Thoracic aorta (tissue), 2 donors: ENCODE measurements at regions not wholly inside any gene's neighbourhood (a gene's known extent, or its start where the extent isn't known, plus 50 kb on each side); places are given as distances from the start of the nearest gene placed in this dataset.
"Not testable (repeated sequence)": the region's sequence is repeated elsewhere in the genome, so short reads cannot be mapped to it uniquely, and the experiment has no call there.

Source experiments
- ATAC-seq: fragments of 150-250 bp; one replicate; pipeline ENCODE4 v1.8.0; 2017; ENCODE audit warnings: low read depth; ENCODE audit not compliant: insufficient number of reproducible peaks, low FRiP score
- DNase-seq: peaks from one replicate; pipeline ENCODE4 v3.0.0-alpha.2; 2020; ENCODE audit warnings: low spot score
- H3K27ac ChIP-seq, 2 donors: fragments of 200-600 bp; sonication (generic); 1 replicate in 1 of 2; 2 replicates in 1 of 2; pipeline ENCODE4 v1.5.1; 2016; ENCODE audit warnings: mild to moderate bottlenecking in 2 of 2, moderate library complexity in 2 of 2
- H3K27me3 ChIP-seq: fragments of 200-600 bp; sonication (generic); replicated peaks from 2 replicates; pipeline ENCODE4 v1.6.0; 2016; ENCODE audit warnings: mild to moderate bottlenecking; ENCODE audit not compliant: insufficient read depth
- H3K36me3 ChIP-seq: fragments of 200-600 bp; sonication (generic); one replicate; pipeline ENCODE4 v1.5.1; 2016
- H3K4me1 ChIP-seq, 2 donors: fragments of 200-600 bp; sonication (generic); 1 replicate in 1 of 2; 2 replicates in 1 of 2; pipeline versions ENCODE4 v1.5.1 to v1.6.0; 2016; ENCODE audit warnings: low read depth in 2 of 2, mild to moderate bottlenecking in 1 of 2; ENCODE audit not compliant: control insufficient read depth in 1 of 2
- H3K4me3 ChIP-seq: fragments of 200-600 bp; sonication (generic); 2 replicates; pipeline ENCODE4 v1.5.1; 2016; ENCODE audit warnings: mild to moderate bottlenecking
- H3K9me3 ChIP-seq: fragments of 200-600 bp; sonication (generic); 2 replicates; pipeline ENCODE4 v1.5.1; 2016
- TF ChIP-seq, protein P1 (sequence below): fragments of 200-600 bp; sonication (generic); IDR thresholded peaks from one replicate; pipeline ENCODE4 v1.5.1; 2019; ENCODE audit warnings: antibody characterized with exemption

GRCh38 chr12:91256411-91256810, 73.8 kb upstream of the DCN start:
- DNase-seq (no peak), ATAC-seq (no peak)
- H3K36me3 ChIP-seq: no peaks in the 10 kb centered on the region
- TF ChIP-seq, protein P1, sequence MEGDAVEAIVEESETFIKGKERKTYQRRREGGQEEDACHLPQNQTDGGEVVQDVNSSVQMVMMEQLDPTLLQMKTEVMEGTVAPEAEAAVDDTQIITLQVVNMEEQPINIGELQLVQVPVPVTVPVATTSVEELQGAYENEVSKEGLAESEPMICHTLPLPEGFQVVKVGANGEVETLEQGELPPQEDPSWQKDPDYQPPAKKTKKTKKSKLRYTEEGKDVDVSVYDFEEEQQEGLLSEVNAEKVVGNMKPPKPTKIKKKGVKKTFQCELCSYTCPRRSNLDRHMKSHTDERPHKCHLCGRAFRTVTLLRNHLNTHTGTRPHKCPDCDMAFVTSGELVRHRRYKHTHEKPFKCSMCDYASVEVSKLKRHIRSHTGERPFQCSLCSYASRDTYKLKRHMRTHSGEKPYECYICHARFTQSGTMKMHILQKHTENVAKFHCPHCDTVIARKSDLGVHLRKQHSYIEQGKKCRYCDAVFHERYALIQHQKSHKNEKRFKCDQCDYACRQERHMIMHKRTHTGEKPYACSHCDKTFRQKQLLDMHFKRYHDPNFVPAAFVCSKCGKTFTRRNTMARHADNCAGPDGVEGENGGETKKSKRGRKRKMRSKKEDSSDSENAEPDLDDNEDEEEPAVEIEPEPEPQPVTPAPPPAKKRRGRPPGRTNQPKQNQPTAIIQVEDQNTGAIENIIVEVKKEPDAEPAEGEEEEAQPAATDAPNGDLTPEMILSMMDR: no peak
- no peak overlapping the region for H3K4me3 ChIP-seq
- no peaks in the 10 kb centered on the region for H3K27me3 ChIP-seq
- H3K4me1 ChIP-seq: no peaks in the 10 kb centered on the region
- no peaks in the 10 kb centered on the region for H3K9me3 ChIP-seq
- H3K27ac ChIP-seq: no peak overlapping the region

DNA sequence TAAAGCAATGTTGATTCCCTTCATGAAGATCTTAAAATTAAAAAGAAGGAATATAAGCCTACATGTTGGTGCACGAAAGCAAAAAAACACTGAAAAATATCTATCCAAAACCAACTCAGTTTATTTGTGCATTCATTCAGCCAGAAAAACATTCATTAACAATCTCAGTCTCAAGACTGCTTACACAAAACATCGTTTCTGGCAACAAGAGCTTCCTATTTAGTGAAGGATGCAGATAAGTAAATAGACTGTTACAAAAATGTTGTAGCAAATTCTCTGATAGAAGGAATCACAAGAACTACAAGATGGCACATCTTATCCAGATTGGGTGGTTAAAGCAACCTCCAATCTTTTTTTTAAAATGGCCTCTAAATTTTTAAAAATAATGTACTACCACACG, 69.7 kb upstream of the DCN start:
- no peaks in the 10 kb centered on the region for H3K36me3 ChIP-seq
- DNase-seq (no peak), ATAC-seq (no peak)
- H3K27me3 ChIP-seq: no peaks in the 10 kb centered on the region
- H3K9me3 ChIP-seq: no peaks in the 10 kb centered on the region
- no peaks in the 10 kb centered on the region for H3K4me1 ChIP-seq
- no peak overlapping the region for H3K4me3 ChIP-seq
- no peak overlapping the region for H3K27ac ChIP-seq
- TF ChIP-seq, protein P1: no peak

DNA sequence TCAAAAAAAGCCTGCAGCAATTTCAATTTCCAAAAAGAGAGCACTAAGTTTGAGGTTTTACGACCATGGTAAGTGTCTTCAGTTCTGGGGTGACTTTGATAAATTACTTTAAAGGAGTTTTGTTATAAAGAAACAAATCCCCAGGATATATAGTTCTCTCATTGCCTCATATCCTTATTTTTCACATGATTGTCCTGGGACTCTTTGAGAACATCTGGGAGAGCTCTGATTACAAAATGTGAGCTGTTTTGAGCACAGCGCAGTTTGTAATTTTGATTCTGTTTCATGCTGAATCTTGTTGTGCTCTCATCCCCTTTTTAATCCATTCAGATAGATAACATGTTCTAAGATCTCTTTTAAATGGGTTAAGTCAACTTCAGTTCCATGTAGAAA, 67.7 kb upstream of the DCN start:
- no peaks in the 10 kb centered on the region for H3K4me1 ChIP-seq
- no peak overlapping the region for H3K4me3 ChIP-seq
- TF ChIP-seq, protein P1: no peak
- H3K27me3 ChIP-seq: no peaks in the 10 kb centered on the region
- no peak overlapping the region for H3K27ac ChIP-seq
- no peak for ATAC-seq
- no peaks in the 10 kb centered on the region for H3K9me3 ChIP-seq
- no peaks in the 10 kb centered on the region for H3K36me3 ChIP-seq
- no peak for DNase-seq

DNA sequence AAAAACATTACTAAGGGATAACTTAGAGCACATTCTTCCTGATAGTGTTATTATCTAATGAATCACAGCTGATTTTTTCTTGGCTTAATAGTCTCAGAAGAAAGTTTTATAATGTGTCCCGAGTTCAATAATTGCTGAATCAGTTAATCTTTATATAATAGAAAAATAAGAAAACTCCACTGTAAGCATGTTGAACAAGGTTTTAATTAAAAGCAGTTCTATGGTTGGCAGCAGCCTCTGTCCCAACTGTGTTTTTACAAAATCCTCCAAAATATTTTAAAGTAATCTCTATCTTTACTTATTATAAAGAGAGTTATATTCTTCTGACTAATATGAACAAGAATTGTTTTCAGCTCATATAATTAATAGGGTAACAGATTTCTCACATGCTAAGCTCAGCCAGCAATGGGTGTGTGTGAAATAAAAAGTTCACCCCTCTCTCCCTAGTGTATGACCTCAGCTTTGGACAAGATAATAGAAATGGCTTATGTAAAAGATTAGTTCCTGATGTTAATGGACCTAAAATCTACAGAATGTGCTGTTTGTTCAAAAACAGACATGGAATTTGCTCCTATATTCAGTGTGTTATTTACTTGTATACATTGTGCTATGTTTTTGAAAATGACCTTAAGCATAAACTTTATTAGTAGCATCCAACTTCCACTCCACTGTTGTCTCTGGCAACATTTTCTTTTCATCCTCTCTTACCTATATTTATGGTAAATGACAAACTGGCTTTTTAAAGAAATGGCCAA, 67.1 kb upstream of the DCN start:
- no peak overlapping the region for H3K4me3 ChIP-seq
- H3K27ac ChIP-seq: no peak overlapping the region
- no peak for DNase-seq
- TF ChIP-seq, protein P1: no peak
- no peaks in the 10 kb centered on the region for H3K4me1 ChIP-seq
- H3K27me3 ChIP-seq: no peaks in the 10 kb centered on the region
- ATAC-seq: no peak
- H3K36me3 ChIP-seq: no peaks in the 10 kb centered on the region
- H3K9me3 ChIP-seq: no peaks in the 10 kb centered on the region

DNA sequence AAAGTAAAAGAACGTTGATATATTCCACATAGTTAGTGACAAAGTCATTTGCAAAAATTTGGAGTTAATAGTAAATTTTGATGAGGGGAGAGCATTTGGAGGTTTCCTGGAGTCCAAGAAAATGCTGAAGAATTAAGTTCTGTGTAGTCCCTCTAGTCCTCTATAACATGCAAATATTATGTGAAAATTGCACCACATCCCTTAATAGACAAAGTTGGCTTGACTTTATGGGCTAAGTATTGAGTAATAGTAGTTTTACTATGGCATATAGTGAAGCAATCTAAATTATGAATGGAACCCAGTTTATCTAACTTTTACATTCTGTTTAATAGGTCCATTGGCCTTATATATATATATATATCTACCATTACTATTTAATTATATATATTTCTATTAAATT, 66.4 kb upstream of the DCN start:
- no peak for ATAC-seq
- no peak overlapping the region for H3K27ac ChIP-seq

GRCh38 chr12:91243177-91243576, 60.6 kb upstream of the DCN start:
- not testable (repeated sequence) for H3K27me3 ChIP-seq, H3K36me3 ChIP-seq, DNase-seq, H3K4me3 ChIP-seq, H3K9me3 ChIP-seq, H3K27ac ChIP-seq, ATAC-seq
- peaks cover 10 to 12% of the 10 kb centered on the region in 2 donors for H3K4me1 ChIP-seq

More for the DNA sequence above, 66.4 kb upstream of the DCN start:
- Histone ChIP-seq H3K4me1 (no peaks in the 10 kb centered on the region), H3K4me3 (no peak overlapping the region), H3K9me3 (no peaks in the 10 kb centered on the region), H3K36me3 (no peaks in the 10 kb centered on the region), H3K27me3 (no peaks in the 10 kb centered on the region)
- DNase-seq: no peak
- TF ChIP-seq, protein P1: no peak
